Pancreas (tissue), 10 donors: ENCODE measurements at regions not wholly inside any gene's neighbourhood (a gene's known extent, or its start where the extent isn't known, plus 50 kb on each side); places are given as distances from the start of the nearest gene placed in this dataset.

ENCODE experiments used
- ATAC-seq, 4 donors: fragments of 200-7000 bp; cut with Tn5 transposase; one replicate each; pipeline versions ENCODE4 v1.8.0 to v1.9.1; 2020; ENCODE audit warnings: mild to moderate bottlenecking in 4 of 4, moderate library complexity in 4 of 4
- DNase-seq, 6 donors: peaks; one replicate each; pipeline ENCODE4 v3.0.0-alpha.2; 2020
- FAIRE-seq: peaks from 2 replicates; lab custom pipeline; 2012; peaks lifted over from hg19 to GRCh38; lab: Jason Lieb, UNC
- H3K27ac ChIP-seq, 4 donors: fragments of 200-600 bp; sonication (generic); 1 replicate in 3 of 4; 2 replicates in 1 of 4; pipeline versions ENCODE4 v1.5.0 to v1.8.0; 2020
- H3K27me3 ChIP-seq, 4 donors: fragments of 200-600 bp; one replicate each; pipeline ENCODE4 v1.8.0; 2021
- H3K36me3 ChIP-seq, 3 donors: fragments of 200-600 bp; sonication (generic) in 1 of 3; one replicate each; pipeline versions ENCODE4 v1.5.0 to v1.8.0; 2020 to 2021
- H3K4me1 ChIP-seq, 3 donors: fragments of 200-600 bp; one replicate each; pipeline ENCODE4 v1.8.0; 2021
- H3K4me3 ChIP-seq, 4 donors: fragments of 200-600 bp; sonication (generic) in 2 of 4; one replicate each; pipeline versions ENCODE4 v1.5.0 to v1.8.0; 2020 to 2021
- H3K9me3 ChIP-seq, 4 donors: fragments of 200-600 bp; one replicate each; pipeline ENCODE4 v1.8.0; 2021
- CTCF ChIP-seq, 4 donors: fragments of 200-600 bp; sonication (generic) in 3 of 4; IDR thresholded peaks; one replicate each; pipeline versions ENCODE4 v1.5.0 to v1.8.0; 2021; ENCODE audit warnings: antibody characterized with exemption in 4 of 4
- WGBS, 2 donors: extraction: QIAGEN DNeasy Blood & Tissue Kit; methylation state at CpG; one replicate each; pipeline ENCODE4 v1.1.7; 2013; 5-methylcytosine and 5-hydroxymethylcytosine counted together
- intact Hi-C, 3 donors: fragments of 100-400 bp; cut with DNase I; formaldehyde crosslinking; loops; one replicate each; pipeline versions ENCODE4 v1.11.1 to v1.14.2; 2022
- donor health status: healthy with polysubstance abuse.
- donor health status: DM: no; HTN: no; CAD: no; lungs with moderate emphysema.
- donor health status: DM: no; HTN: no; CAD: no.
- donor health status: control.
- donor health status: control.
- donor health status: Bipolar disorder and iron deficiency.
- donor health status: DM: yes; HTN: yes; CAD: no.
- donor health status: DM: no; HTN: no; CAD: no.
- donor health status: DM: no; HTN: no; CAD: no.
- donor health status: DM: yes; HTN: yes; CAD: no.

- Histone ChIP-seq H3K27ac (no peak overlapping the region), H3K36me3 (no peaks in the 10 kb centered on the region), H3K4me3 (no peak overlapping the region), H3K4me1 (no peaks in the 10 kb centered on the region), H3K27me3 (no peaks in the 10 kb centered on the region), H3K9me3 (no peaks in the 10 kb centered on the region)
- no peak for FAIRE-seq
- intact Hi-C loops, result no loop called here
- ATAC-seq, result no peak
- TF ChIP-seq CTCF (IDR thresholded peaks at IDR 0.05), result no peak
- 85 to 93% methylated on average over 3 of the region's 3 CpGs for WGBS, 2 donors
- DNase-seq, result no peak
These were observed 119.2 kb upstream of the SASH1 start for GRCh38 chr6:148223424-148223842.

GRCh38 chr6:148225871-148226270, 116.8 kb upstream of the SASH1 start:
- ATAC-seq (no peak), FAIRE-seq (no peak), DNase-seq (no peak)
- intact Hi-C loops, result no loop called here
- Histone ChIP-seq H3K27me3 (no peaks in the 10 kb centered on the region), H3K27ac (no peak overlapping the region), H3K36me3 (no peaks in the 10 kb centered on the region), H3K4me1 (no peaks in the 10 kb centered on the region), H3K9me3 (no peaks in the 10 kb centered on the region), H3K4me3 (no peak overlapping the region)
- no peak for TF ChIP-seq CTCF (IDR thresholded peaks at IDR 0.05)

GRCh38 chr6:148226284-148226683, 116.4 kb upstream of the SASH1 start:
- WGBS, 2 donors, result 78 to 89% methylated on average over 6 of the region's 6 CpGs
- TF ChIP-seq CTCF (IDR thresholded peaks at IDR 0.05), result no peak
- no peaks in the 10 kb centered on the region for H3K27me3 ChIP-seq
- no peaks in the 10 kb centered on the region for H3K36me3 ChIP-seq
- H3K4me3 ChIP-seq, result no peak overlapping the region
- H3K4me1 ChIP-seq, result no peaks in the 10 kb centered on the region
- H3K9me3 ChIP-seq, result no peaks in the 10 kb centered on the region
- intact Hi-C loops, result no loop called here
- no peak for DNase-seq
- ATAC-seq, result no peak
- no peak overlapping the region for H3K27ac ChIP-seq
- FAIRE-seq, result no peak

- intact Hi-C loops, result no loop called here
- ATAC-seq, result no peak
- 52 to 53% methylated on average over 4 of the region's 4 CpGs for WGBS, 2 donors
- no peak for TF ChIP-seq CTCF (IDR thresholded peaks at IDR 0.05)
- H3K36me3 ChIP-seq, result no peaks in the 10 kb centered on the region
- no peaks in the 10 kb centered on the region for H3K27me3 ChIP-seq
- H3K4me3 ChIP-seq, result no peak overlapping the region
- no peaks in the 10 kb centered on the region for H3K9me3 ChIP-seq
- H3K4me1 ChIP-seq, result no peaks in the 10 kb centered on the region
- no peak for FAIRE-seq
- no peak for DNase-seq
- no peak overlapping the region for H3K27ac ChIP-seq
These were observed 111.1 kb upstream of the SASH1 start for GRCh38 chr6:148231572-148231971.

- FAIRE-seq (no peak), DNase-seq (no peak), ATAC-seq (no peak)
- intact Hi-C loops, result no loop called here
- WGBS, 2 donors, result 81 to 88% methylated on average over 3 of the region's 3 CpGs
- Histone ChIP-seq H3K4me1 (no peaks in the 10 kb centered on the region), H3K27ac (no peak overlapping the region), H3K36me3 (no peaks in the 10 kb centered on the region), H3K9me3 (no peaks in the 10 kb centered on the region), H3K27me3 (no peaks in the 10 kb centered on the region), H3K4me3 (no peak overlapping the region)
- no peak for TF ChIP-seq CTCF (IDR thresholded peaks at IDR 0.05)
These were observed 107.2 kb upstream of the SASH1 start for GRCh38 chr6:148235446-148235845.
